MM.1S (cell line): ENCODE measurements at regions not wholly inside any gene's neighbourhood (a gene's known extent, or its start where the extent isn't known, plus 50 kb on each side); places are given as distances from the start of the nearest gene placed in this dataset.

Source experiments
- CTCF ChIP-seq: fragments of 300-600 bp; sonication (generic); IDR thresholded peaks from 2 replicates; pipeline ENCODE4 v1.5.1; 2016; ENCODE audit warnings: antibody characterized with exemption, low read length, mixed read lengths
- EZH2 ChIP-seq: fragments of 300-600 bp; sonication (generic); optimal IDR thresholded peaks from 2 replicates; pipeline ENCODE3; 2017; ENCODE audit warnings: low read depth, mild to moderate bottlenecking, antibody characterized with exemption, low read length, mixed read lengths
- EZH2phosphoT487 ChIP-seq: fragments of 300-600 bp; sonication (generic); IDR thresholded peaks from 2 replicates; pipeline ENCODE4 v1.6.1; 2018; ENCODE audit warnings: antibody characterized with exemption, low read length

- TF ChIP-seq CTCF = no peak
- TF ChIP-seq EZH2phosphoT487 = no peak
- no peak for TF ChIP-seq EZH2
Measured at GRCh38 chr17:36812762-36813161, 124.5 kb upstream of the LHX1 start.
